ENCODE measurements at regions not wholly inside any gene's neighbourhood (a gene's known extent, or its start where the extent isn't known, plus 50 kb on each side); places are given as distances from the start of the nearest gene placed in this dataset.

- H3K36me3 ChIP-seq (replicated peaks; ENCODE audit: insufficient read depth, low read length), result no peaks in the 10 kb centered on the region
- H3K4me3 ChIP-seq (ENCODE audit: low read length), result 0 out of 2 replicates have a peak overlapping the region, but pooled peaks have one; percentile 4
- peaks cover 13% of the 10 kb centered on the region for H3F3A ChIP-seq (ENCODE audit: insufficient read depth, low read length)
- no peaks in the 10 kb centered on the region for H3K9me2 ChIP-seq (replicated peaks; ENCODE audit: insufficient read depth, low read length)
- H3K27ac ChIP-seq (ENCODE audit: low read length), result peak overlapping the region; percentile 80
- peaks cover 47% of the 10 kb centered on the region for H3K4me1 ChIP-seq (ENCODE audit: low read length)
- peak overlapping the region; percentile 61 for H3K4me2 ChIP-seq (ENCODE audit: low read depth, low read length)
- H3K27me3 ChIP-seq (replicated peaks; ENCODE audit: insufficient read depth, low read length), result no peaks in the 10 kb centered on the region
- no peaks in the 10 kb centered on the region for H3K79me2 ChIP-seq (ENCODE audit: low read length)
- no peak overlapping the region; the same call in 1 of the 2 replicates for H3K9ac ChIP-seq (ENCODE audit: low read length)
- peak overlapping the region; percentile 23; the same call in 1 of the 2 replicates for H2AFZ ChIP-seq (ENCODE audit: low read length)
- TF ChIP-seq EZH2 (optimal IDR thresholded peaks at IDR 0.05; ENCODE audit: low read depth, low read length) (no peak), EZH2phosphoT487 (IDR thresholded peaks at IDR 0.05; ENCODE audit: low read length) (no peak), CTCF (IDR thresholded peaks at IDR 0.05; ENCODE audit: low read length) (no peak)
- peak; percentile 67 for DNase-seq
- no peaks in the 10 kb centered on the region for H3K9me3 ChIP-seq (replicated peaks; ENCODE audit: insufficient read depth, low read length)
- no peaks in the 10 kb centered on the region for H4K20me1 ChIP-seq (ENCODE audit: insufficient read depth, low read length)
These were observed 52.8 kb upstream of the FBXL7 start for GRCh38 chr5:15447209-15447608.

- no peak for TF ChIP-seq EZH2 (optimal IDR thresholded peaks at IDR 0.05; ENCODE audit: low read depth, low read length)
- no peak for TF ChIP-seq EZH2phosphoT487 (IDR thresholded peaks at IDR 0.05; ENCODE audit: low read length)
- TF ChIP-seq CTCF (IDR thresholded peaks at IDR 0.05; ENCODE audit: low read length), result no peak
- Histone ChIP-seq H3K79me2 (ENCODE audit: low read length) (no peaks in the 10 kb centered on the region), H3F3A (ENCODE audit: insufficient read depth, low read length) (peaks cover 20% of the 10 kb centered on the region), H3K9ac (ENCODE audit: low read length) (no peak overlapping the region), H3K9me3 (replicated peaks; ENCODE audit: insufficient read depth, low read length) (no peaks in the 10 kb centered on the region), H3K27ac (ENCODE audit: low read length) (peak overlapping the region; percentile 80), H2AFZ (ENCODE audit: low read length) (peak overlapping the region; percentile 60), H3K4me1 (ENCODE audit: low read length) (peaks cover 48% of the 10 kb centered on the region), H3K36me3 (replicated peaks; ENCODE audit: insufficient read depth, low read length) (no peaks in the 10 kb centered on the region), H3K4me3 (ENCODE audit: low read length) (no peak overlapping the region), H3K9me2 (replicated peaks; ENCODE audit: insufficient read depth, low read length) (no peaks in the 10 kb centered on the region), H3K4me2 (ENCODE audit: low read depth, low read length) (peak overlapping the region; percentile 61), H4K20me1 (ENCODE audit: insufficient read depth, low read length) (no peaks in the 10 kb centered on the region), H3K27me3 (replicated peaks; ENCODE audit: insufficient read depth, low read length) (no peaks in the 10 kb centered on the region)
- DNase-seq, result no peak
These were observed 53.4 kb upstream of the FBXL7 start for GRCh38 chr5:15446552-15446951.

DNA sequence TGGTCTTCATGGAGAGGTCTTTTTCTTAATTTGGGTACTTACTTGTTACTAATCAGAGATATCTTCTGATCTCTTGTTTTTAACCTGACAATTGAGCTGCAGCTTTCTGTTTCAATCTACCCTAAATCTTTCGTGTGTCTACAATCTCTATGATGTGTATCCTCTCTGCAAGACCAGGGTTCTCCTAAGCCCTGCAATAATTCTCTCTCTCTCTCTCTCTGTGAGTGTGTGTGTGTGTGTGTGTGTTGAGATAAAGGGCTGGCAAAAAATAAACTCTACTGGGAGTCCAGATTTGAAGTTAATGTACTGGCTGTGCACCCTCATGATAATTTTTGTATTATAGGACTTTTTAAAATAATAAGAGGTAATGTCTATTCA, 57.8 kb upstream of the FBXL7 start:
- Histone ChIP-seq H3K36me3 (replicated peaks; ENCODE audit: insufficient read depth, low read length) (no peaks in the 10 kb centered on the region), H3K4me1 (ENCODE audit: low read length) (peaks cover 49% of the 10 kb centered on the region), H4K20me1 (ENCODE audit: insufficient read depth, low read length) (no peaks in the 10 kb centered on the region), H3K9ac (ENCODE audit: low read length) (peak overlapping the region; percentile 58), H2AFZ (ENCODE audit: low read length) (no peak overlapping the region), H3K9me3 (replicated peaks; ENCODE audit: insufficient read depth, low read length) (no peaks in the 10 kb centered on the region), H3K9me2 (replicated peaks; ENCODE audit: insufficient read depth, low read length) (no peaks in the 10 kb centered on the region), H3K27me3 (replicated peaks; ENCODE audit: insufficient read depth, low read length) (no peaks in the 10 kb centered on the region), H3K79me2 (ENCODE audit: low read length) (no peaks in the 10 kb centered on the region), H3K27ac (ENCODE audit: low read length) (peak overlapping the region; percentile 91), H3F3A (ENCODE audit: insufficient read depth, low read length) (peaks cover 31% of the 10 kb centered on the region), H3K4me3 (ENCODE audit: low read length) (peak overlapping the region; percentile 57), H3K4me2 (ENCODE audit: low read depth, low read length) (peak overlapping the region; percentile 81)
- no peak for TF ChIP-seq CTCF (IDR thresholded peaks at IDR 0.05; ENCODE audit: low read length)
- TF ChIP-seq EZH2 (optimal IDR thresholded peaks at IDR 0.05; ENCODE audit: low read depth, low read length), result no peak
- no peak for TF ChIP-seq EZH2phosphoT487 (IDR thresholded peaks at IDR 0.05; ENCODE audit: low read length)
- DNase-seq, result peak; percentile 79

Measured in MM.1S (cell line).